GM19455 (cell line): ENCODE measurements at regions not wholly inside any gene's neighbourhood (a gene's known extent, or its start where the extent isn't known, plus 50 kb on each side); places are given as distances from the start of the nearest gene placed in this dataset.
"Not testable (repeated sequence)": the region's sequence is repeated elsewhere in the genome, so short reads cannot be mapped to it uniquely, and the experiment has no call there.

Source experiments
- ATAC-seq: cut with Tn5 transposase; IDR thresholded peaks from one replicate; pipeline ENCODE4 v1.9.1; 2021; ENCODE audit not compliant: unreplicated experiment

DNA sequence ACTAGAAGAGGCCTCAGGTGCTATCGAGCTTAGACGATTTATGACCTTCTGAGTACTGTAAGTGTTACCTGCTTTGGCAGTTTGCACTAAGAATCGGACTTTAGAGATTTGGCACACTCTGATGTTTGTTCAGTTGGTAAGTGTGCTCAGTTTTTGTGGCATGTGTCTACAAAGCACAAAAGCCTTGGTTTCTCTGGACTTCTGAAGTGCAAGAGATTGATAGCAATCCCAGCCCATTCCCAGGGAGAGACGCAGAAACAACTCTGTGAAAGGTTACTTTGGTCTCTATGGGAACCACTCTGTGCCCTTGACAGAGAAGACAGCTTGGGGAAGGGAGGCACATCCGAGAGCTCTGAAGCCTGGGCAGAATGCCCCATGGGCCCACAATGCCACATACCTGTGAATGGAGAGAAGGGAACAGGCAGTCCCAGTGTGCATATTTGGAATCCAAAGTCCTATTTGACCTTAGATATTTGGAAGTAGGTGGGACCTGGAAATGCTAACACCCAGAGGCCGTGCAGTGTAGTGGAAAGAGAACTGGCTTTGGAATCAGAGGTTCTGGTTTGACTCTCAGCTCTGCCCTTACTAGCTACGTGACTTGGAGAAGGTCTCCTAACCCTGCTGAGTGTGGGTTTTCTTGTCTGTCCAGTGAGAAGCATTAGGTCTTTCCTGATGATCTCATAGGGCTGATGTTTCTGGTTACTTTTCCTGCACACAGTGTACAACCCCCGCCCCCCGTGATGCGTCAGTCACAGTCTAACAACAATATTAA lies 194.3 kb upstream of the VLDLR start:
- ATAC-seq, result no peak

DNA sequence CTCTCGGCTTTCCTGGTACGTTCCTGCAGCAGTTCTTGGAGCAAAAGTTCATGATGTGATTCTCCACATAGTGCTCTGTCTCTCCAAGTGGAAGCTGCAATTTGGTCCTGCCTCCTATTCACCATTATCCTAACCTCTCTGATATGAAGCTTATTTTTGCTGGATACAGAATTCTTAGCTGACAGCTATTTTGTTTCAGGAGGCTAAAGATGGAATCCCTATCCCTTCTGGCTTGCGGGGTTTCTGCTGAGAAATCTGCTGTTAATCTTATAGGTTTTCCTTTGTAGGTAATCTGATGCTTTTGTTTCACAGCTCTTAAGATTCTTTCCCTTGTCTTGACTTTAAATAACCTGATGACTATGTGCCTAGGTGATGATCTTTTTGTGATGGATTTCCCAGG lies 181.6 kb upstream of the VLDLR start:
- no peak for ATAC-seq

DNA sequence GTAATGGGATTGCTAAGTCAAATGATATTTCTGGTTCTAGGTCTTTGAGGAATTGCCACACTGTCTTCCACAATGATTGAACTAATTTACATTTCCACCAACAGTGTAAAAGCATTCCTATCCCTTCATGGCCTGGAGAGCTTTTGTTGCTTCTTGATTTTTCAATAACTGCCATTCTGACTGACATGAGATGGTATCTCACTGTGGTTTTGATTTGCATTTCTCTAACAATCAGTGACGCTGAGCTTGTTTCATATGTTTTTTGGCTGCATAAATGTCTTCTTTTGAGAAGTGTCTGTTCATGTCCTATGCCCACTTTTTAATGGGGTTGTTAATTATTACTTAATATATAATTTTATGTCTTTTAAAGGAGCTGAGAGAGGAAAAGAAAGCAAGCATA lies 177.7 kb upstream of the VLDLR start:
- ATAC-seq, result not testable (repeated sequence)

GRCh38 chr9:2448193-2448738 lies 173.3 kb upstream of the VLDLR start:
- ATAC-seq, result no peak

DNA sequence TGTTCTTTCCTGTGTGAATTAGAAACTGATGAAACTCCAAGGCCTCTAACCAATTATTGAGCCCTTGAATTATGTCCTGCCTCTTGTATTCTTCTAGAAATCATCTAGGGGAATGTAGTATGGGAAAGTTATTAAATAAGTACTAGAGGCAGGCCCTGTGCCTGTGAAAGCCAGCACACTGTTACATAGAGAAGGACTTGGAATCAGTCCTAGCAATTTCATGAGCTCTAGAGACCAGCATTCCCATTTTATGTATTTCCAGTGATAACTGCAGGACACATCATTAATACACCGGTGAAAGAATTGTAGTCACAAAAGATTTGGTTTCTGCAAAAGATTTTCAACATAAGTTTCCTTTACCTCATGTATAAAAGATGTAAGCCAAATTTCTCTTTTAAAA lies 168.5 kb upstream of the VLDLR start:
- ATAC-seq, result no peak

DNA sequence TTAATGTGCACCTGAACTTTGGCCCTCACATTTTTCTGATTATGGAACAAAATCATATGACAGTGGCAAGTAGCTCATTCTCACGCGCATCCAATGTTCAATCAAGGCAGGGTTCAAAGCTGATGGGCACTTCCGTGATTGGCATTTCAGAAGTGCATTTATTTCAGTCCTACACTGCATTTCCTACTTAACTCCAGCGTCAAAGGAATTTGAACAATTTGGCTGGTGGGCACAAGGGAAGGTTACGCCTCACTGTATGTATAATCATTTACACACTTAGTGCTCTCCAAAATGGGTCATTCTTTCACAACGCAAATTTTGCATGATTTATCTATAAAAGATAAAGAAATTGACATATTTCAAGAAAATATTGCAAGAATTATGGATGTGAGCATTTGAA lies 167.9 kb upstream of the VLDLR start:
- no peak for ATAC-seq

- ATAC-seq, result no peak
Observed at GRCh38 chr9:2459756-2460155, 161.8 kb upstream of the VLDLR start.

GRCh38 chr9:2461892-2462291 lies 159.7 kb upstream of the VLDLR start:
- ATAC-seq, result no peak

DNA sequence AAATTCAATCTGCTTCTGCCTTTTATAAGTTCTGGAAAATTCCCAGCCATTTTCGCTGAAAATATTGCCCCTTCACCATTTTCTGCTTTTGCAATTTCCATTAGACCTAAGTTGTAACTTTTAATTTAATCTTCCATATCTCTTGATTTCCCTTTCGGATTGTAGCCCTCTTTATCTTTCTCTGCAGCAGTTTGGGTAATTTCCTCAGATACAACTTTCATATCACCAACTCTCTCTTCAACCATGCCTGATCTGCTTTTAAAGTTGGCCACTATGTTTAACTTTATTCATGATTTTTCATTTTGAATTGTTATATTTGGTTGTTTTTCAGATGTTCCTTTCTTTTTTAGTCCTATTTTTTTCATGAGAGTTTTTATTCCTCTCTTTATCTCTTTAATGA lies 157.0 kb upstream of the VLDLR start:
- ATAC-seq, result no peak

DNA sequence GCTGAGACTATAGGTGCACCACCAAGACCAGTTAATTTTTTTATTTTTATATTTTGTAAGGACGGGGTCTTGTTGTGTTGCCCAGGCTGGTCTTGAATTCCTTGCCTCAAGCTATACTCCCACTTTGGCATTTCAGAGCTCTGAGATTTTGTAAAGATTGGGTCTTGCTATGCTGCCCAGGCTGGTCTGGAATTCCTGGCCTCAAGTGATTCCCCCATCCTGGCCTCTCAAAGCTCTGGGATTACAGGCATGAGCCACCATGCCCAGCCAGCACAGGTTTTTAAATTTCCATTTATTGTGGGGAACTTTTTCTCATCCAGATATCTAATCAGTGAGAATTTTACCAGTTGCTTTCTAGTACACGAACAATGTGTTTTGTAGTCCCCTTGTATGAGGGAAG lies 156.1 kb upstream of the VLDLR start:
- no peak for ATAC-seq

- peak; percentile 92 for ATAC-seq
Observed at GRCh38 chr9:2465921-2466460, 155.6 kb upstream of the VLDLR start.

DNA sequence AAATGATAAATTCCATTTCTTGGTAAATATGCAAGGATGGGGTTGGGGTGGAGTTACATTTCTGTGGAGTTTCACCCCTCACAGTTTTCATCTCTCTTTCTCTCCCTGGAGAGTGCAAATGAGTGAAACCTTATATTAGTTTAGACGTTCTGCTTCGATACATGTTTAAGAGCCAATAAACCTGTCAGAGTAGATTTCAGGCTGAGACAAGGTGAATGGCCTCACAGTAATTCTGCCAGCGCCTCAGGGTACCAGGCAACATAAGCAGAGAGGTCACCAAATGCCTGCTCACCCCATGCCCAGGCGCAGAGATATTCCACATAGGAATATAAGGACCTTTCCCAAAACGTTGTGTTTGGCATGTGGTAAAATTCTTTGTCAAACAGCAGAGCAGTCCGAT lies 154.9 kb upstream of the VLDLR start:
- no peak for ATAC-seq

- ATAC-seq, result no peak
Observed at GRCh38 chr9:2469681-2470221, 151.8 kb upstream of the VLDLR start.

GRCh38 chr9:2473681-2474080 lies 147.9 kb upstream of the VLDLR start:
- no peak for ATAC-seq

DNA sequence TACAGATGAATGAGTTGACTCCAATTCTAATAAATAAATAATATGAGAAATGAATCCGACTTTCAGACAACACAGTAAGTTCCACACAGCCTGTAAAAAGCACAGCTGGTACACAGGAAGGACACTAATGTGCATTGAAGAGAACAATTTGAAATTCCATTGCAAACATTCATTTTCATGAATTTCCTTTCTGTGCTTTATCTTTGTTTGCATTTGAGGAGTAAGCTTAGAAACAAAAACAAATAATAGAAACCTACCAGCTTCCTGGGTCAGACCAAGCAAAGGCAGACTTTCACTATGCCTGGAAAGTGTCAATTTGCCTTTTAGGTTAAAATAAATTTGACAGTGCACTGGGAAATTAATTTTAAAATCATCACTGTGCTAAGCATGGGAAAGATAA lies 143.8 kb upstream of the VLDLR start:
- ATAC-seq, result no peak

DNA sequence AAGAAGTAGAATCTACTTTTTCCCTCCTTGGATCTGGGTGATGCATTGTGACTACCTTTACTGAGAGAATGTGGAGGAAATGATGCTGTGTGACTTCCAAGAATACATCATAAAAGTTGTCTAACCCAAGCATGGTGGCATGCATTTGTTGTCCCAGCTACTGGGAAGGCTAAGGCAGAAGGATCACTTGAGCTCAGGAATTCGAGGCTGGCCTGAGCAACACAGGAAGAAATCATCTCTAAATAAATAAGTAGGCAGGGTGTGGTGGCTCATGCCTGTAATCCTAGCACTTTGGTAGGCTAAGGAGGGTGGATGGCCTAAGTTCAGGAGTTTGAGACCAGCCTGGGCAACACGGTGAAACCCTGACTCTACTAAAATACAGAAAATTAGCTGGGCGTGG lies 143.2 kb upstream of the VLDLR start:
- ATAC-seq, result no peak

- no peak for ATAC-seq
Observed at GRCh38 chr9:2479056-2479565, 142.5 kb upstream of the VLDLR start.

GRCh38 chr9:2480255-2480837 lies 141.2 kb upstream of the VLDLR start:
- ATAC-seq, result no peak

DNA sequence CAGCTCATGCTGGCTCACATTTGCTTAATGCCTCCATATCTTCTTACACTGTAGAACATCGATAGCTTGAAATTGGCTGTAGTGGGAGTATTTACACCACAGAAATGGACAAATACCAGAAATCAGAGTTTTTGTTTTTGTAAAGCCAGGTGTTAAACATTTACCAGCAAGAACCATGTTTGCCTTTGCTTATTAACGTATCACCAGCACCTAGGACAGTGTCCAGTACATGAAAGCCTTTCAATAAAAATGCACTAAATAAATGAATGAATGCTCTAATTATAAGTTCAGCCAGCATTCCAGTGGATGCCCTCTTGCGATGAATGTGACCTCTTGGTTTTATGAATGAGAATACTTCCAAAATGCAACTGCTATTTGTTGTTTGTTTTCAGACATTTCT lies 140.4 kb upstream of the VLDLR start:
- ATAC-seq, result no peak

DNA sequence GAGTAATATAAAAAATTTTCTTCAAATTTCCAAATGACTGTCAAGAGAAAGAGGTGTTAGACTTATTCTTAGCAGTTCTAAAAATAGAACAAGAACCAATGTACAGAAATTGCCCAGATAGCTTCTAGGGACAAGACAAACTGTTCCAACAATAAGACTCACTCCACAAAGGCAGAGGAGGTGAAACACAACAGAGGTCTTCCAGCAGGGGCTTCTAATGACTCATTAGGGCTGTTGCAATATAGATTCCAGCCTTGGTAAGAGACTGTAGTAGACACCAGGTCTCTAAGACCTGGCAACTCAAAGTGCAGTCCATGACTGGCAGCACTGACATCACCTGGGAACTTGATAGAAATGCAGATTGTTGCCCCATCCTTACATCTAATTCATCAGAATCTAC lies 134.6 kb upstream of the VLDLR start:
- no peak for ATAC-seq

DNA sequence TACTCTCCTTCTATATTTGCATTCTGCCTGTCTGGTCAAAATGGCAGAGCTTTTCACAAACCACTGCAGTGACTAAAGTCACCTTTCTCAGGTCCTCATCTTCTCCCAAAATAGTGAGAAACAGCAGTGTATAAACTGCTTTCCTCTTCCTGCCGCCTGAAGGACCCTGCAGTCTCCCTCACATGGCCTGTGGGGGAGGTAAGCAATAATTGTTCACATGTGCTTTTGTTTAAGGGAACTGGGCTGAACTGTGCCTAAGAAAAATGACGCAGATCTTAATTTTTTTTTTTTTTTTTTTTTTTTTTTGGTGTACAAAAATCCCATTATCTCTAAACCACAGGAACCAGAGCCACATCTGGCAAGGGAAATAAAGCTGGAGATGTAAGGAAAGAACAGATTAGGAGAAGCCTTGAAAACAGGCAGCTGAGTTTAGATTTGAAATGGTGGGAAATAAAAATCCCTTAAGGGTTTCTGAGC lies 131.7 kb upstream of the VLDLR start:
- no peak for ATAC-seq

GRCh38 chr9:2492161-2492560 lies 129.4 kb upstream of the VLDLR start:
- ATAC-seq, result no peak
